HG03095 (cell line): ENCODE measurements at regions not wholly inside any gene's neighbourhood (a gene's known extent, or its start where the extent isn't known, plus 50 kb on each side); places are given as distances from the start of the nearest gene placed in this dataset.

Source experiments
- ATAC-seq: cut with Tn5 transposase; IDR thresholded peaks from one replicate; pipeline ENCODE4 v1.9.1; 2021; ENCODE audit warnings: moderate library complexity; ENCODE audit not compliant: unreplicated experiment

- ATAC-seq: no peak
These were observed 74.0 kb upstream of the THY1 start for GRCh38 chr11:119496997-119497396.

- ATAC-seq: no peak
These were observed 73.5 kb upstream of the THY1 start for GRCh38 chr11:119496469-119496868.

GRCh38 chr11:119493712-119494111 is 70.7 kb upstream of the THY1 start:
- ATAC-seq: no peak

GRCh38 chr11:119491753-119492510 is 69.0 kb upstream of the THY1 start:
- no peak for ATAC-seq

- ATAC-seq: no peak
These were observed 67.5 kb upstream of the THY1 start for GRCh38 chr11:119490253-119491006.

GRCh38 chr11:119489087-119489486 is 66.1 kb upstream of the THY1 start:
- no peak for ATAC-seq

- no peak for ATAC-seq
These were observed 65.5 kb upstream of the THY1 start for GRCh38 chr11:119488256-119488995.

- no peak for ATAC-seq
These were observed 63.8 kb upstream of the THY1 start for GRCh38 chr11:119486691-119487259.

- ATAC-seq: no peak
These were observed 63.0 kb upstream of the THY1 start for GRCh38 chr11:119486016-119486415.

- no peak for ATAC-seq
These were observed 62.0 kb upstream of the THY1 start for GRCh38 chr11:119484741-119485605.

GRCh38 chr11:119483881-119484371 is 61.0 kb upstream of the THY1 start:
- no peak for ATAC-seq

GRCh38 chr11:119483341-119483880 is 60.4 kb upstream of the THY1 start:
- ATAC-seq: no peak

GRCh38 chr11:119482521-119483011 is 59.6 kb upstream of the THY1 start:
- ATAC-seq: no peak

- no peak for ATAC-seq
These were observed 58.9 kb upstream of the THY1 start for GRCh38 chr11:119481667-119482400.

GRCh38 chr11:119481021-119481666 is 58.2 kb upstream of the THY1 start:
- ATAC-seq: no peak

- no peak for ATAC-seq
These were observed 57.5 kb upstream of the THY1 start for GRCh38 chr11:119480380-119481020.

GRCh38 chr11:119479685-119480275 is 56.8 kb upstream of the THY1 start:
- ATAC-seq: no peak
